NCI-H2107 (cell line): ENCODE measurements at regions not wholly inside any gene's neighbourhood (a gene's known extent, or its start where the extent isn't known, plus 50 kb on each side); places are given as distances from the start of the nearest gene placed in this dataset.

Experiments
- DNase-seq: peaks from one replicate; lab custom pipeline; 2025; lab: John Stamatoyannopoulos, UW

- DNase-seq: no peak
Measured at GRCh38 chr13:22505489-22505888, 675.3 kb upstream of the SGCG start.

- no peak for DNase-seq
Measured at GRCh38 chr13:22506096-22506691, 674.6 kb upstream of the SGCG start.

GRCh38 chr13:22517544-22517943, 663.2 kb upstream of the SGCG start:
- no peak for DNase-seq

DNA sequence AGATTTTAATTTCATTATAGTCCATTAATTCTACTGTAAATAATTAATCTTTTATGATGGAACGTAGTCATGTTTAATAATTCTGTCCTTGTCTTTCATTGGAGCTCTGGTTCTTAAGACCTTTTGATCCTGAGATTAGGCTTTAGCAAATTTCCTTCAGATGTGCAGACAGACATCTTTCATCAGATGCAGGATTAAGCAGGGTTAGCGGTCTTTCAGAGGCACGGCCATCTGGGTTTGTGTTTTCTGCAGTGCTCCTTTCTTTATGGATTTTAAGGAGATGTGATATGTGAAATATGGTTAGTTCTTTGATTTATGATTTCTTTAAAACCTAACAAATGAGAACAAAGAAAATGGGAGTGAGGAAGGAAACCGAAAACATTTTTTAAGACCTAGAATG, 643.9 kb upstream of the SGCG start:
- no peak for DNase-seq

GRCh38 chr13:22538400-22538799, 642.4 kb upstream of the SGCG start:
- no peak for DNase-seq

DNA sequence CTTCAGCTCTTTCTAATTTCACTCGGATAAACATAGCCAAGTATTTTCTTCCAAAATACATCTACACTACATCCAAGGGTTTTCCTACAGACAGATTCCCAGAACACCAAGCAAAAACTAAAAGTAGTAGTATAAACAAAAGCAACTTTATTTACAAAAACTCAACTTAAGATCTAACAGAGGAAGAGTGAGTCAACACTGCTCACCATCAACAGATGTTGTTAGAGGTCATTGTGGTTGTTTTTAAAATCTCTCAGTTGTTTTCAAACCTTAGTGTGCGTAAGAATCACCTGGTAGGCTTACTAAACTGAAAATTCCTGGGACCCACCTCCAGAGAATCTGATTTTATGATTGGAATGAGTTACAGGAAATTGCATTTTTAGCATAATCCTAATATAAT, 631.7 kb upstream of the SGCG start:
- no peak for DNase-seq

GRCh38 chr13:22561581-22561980, 619.2 kb upstream of the SGCG start:
- no peak for DNase-seq

- no peak for DNase-seq
Measured at GRCh38 chr13:22562116-22562515, 618.7 kb upstream of the SGCG start.

GRCh38 chr13:22563272-22563671, 617.5 kb upstream of the SGCG start:
- DNase-seq: no peak

DNA sequence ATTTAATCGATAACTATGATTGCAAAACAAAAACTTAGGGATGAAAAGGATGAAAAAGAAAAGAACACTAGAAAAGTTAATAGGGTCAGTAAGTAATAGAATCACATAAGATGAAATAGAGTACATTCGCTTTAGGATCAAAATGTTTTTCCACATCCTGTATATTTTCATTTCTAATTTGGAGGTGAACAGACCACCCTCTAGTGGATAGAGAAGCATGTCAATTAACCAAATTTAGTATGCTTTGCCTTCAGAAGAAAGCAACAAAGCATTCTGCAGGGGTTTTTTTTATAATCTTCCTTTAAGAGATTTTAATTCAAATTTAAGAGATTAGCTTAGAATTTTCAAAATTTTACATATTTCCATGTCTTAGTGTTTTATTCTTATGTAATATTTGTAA, 611.0 kb upstream of the SGCG start:
- DNase-seq: no peak

DNA sequence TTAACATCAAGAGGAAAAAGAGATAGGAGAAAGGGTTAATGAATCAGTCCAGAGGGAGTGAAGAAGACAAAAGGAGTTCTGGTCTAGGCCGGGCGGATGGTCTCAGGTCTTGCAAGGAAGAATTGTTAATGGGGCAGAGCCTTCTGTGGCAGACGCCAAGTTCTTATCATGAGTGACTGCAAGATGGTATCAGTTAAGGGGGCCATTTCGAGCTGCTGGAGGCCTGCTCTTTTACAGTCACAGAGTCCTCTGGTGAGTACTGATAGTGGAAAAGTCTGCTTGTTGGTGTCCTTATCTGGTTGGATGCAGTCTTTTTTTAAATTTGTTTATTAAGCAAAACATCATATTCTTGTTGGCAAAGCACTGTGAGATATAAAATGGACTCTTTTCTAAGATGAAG, 590.9 kb upstream of the SGCG start:
- DNase-seq: no peak

DNA sequence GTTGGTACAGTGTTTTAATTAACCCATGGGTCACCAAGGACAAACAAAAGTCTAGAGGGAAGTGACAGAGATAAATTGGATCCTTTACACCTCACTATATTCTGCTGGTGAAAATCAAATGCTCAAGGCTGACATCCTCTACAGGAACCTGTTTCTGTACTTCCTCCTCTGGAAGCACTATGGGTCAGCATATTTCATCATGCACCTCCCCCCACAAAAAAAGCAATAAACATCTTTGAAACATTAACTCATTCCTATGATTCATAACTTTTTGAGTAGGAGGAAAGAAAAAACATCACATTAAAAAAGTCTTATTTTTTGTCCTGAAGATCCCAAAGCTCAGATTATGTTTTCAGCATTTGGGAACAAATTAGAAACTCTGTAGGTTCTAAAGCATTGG, 588.3 kb upstream of the SGCG start:
- no peak for DNase-seq

- no peak for DNase-seq
Measured at GRCh38 chr13:22594041-22594440, 586.7 kb upstream of the SGCG start.

DNA sequence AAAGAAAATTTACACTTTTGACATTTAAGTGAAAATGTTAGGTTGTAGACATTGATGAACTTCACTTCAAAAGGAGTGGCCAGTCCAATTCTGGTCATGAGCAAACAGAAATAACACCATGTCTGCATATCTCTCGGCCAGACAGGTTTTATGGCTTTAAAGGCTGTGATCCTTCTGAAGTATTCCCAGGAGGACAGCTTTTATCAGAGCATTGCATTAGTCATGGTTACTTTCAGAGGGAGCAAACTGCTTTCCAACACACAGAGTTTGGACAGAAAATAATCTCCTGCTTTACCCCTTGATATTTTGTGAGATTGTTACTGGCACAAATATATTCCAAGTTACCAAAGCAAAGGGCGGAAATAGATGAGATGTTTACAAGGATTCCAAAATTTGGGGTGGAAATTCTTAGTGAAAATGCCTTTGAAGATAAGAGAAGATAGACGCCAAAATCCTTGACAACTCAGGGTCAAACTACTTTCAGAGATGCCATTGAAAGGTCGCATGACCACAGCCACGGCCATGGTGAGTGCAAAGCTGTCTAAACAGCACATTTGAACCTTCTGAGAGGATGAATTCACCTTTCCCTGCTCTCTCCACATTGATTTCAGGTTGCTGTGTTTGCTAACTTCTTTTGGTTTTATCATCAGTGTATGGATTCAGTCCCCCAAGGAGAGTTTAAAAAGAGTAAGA, 584.5 kb upstream of the SGCG start:
- no peak for DNase-seq

DNA sequence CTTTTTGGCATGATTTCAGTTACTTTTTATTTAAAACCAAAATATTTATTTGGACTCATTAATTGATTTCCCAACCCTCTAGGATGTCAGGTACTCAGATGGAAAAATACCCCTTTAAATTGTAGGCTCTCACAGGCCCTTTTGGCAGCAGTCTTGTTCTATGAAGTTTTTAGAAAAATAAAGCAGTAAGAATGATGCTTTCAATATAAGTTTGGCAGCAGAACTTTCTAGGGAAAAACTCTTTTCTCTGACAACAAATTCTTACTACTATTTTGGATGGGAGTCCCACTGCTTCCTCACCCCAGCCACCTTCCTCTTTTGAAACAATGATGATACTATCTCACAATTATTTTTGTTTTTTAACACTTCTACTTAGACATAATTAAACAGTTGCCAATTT, 581.6 kb upstream of the SGCG start:
- no peak for DNase-seq

DNA sequence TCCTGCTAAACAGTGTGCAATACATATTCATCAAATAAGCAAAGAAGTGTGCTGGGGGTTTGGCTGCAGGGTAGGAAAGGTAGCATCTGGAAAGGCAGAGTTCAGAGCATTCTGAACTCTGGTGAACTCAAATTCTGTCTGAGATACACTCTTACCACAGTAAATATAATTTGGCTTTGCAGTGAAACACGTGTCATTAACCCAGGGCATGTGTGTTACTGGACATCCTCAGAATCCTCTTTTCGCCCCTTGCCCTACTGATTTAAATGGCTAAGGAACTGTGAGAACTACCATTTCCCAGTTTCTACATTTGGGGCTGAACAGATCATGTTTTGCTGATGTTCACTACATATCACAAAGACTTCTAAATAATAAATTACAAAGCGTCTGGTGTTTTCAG, 562.8 kb upstream of the SGCG start:
- no peak for DNase-seq

DNA sequence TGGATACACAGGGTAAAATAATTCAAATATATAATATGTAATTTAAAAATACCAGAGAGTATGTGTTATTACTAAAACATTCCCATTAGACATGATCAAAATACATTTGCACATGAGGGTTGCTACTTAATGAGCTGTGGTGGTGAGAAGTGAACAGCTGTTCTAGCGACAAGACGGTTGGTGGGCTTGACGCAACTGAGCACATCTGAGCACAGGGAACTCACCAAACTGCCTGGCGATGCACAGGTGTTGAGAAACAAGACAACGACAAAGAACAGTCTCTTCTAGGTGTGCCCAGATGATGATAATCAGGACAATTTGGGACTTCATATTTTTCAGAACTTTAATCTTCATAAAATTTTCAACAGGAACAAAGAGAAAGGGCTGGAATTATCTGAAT, 555.1 kb upstream of the SGCG start:
- no peak for DNase-seq

DNA sequence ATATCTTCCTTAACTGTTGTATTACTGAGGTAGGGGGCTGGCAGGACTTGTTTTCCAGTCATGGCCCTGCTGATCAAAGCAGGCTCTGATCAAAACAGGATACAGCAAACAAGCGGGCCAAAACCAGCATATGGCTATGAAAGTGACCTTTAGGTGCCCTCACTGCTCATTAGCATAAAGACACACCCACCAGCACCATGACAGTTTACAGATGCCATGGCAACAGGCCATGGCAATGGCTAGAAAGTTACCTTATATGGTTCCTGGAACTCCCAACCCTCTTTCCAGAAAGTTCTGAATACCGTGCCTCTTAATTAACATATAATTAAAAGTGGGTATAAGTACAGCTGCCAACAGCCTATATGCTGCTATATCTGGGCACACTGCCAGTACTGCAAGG, 551.4 kb upstream of the SGCG start:
- DNase-seq: no peak

GRCh38 chr13:22642088-22642487, 538.7 kb upstream of the SGCG start:
- no peak for DNase-seq

- DNase-seq: no peak
Measured at GRCh38 chr13:22644941-22645340, 535.8 kb upstream of the SGCG start.

- DNase-seq: no peak
Measured at GRCh38 chr13:22647156-22647850, 533.5 kb upstream of the SGCG start.

DNA sequence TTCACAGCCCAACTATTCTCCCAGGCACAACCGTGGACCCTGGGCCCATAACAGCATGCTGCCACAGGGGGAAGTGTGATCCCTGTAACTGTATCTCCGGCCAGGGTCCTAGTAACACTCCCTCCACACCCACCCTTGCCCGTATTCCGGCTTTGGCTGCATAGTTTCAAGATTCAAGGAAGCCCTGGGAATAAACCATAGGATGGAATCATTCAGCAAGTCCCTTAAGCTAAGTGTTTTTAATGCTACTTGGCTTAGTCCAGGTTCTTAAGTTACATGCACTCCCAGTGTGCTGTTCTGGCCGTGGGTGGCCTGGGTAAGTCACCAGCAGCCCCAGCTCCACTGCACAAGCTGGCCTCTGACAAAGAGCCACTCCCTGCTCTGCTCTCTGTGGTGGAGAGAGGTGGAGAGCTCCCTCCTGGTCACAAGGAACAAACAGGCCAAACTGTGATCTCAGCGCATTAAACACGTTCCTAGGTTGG, 532.4 kb upstream of the SGCG start:
- no peak for DNase-seq

GRCh38 chr13:22652796-22653195, 528.0 kb upstream of the SGCG start:
- DNase-seq: no peak
